ENCODE measurements at regions not wholly inside any gene's neighbourhood (a gene's known extent, or its start where the extent isn't known, plus 50 kb on each side); places are given as distances from the start of the nearest gene placed in this dataset.

DNA sequence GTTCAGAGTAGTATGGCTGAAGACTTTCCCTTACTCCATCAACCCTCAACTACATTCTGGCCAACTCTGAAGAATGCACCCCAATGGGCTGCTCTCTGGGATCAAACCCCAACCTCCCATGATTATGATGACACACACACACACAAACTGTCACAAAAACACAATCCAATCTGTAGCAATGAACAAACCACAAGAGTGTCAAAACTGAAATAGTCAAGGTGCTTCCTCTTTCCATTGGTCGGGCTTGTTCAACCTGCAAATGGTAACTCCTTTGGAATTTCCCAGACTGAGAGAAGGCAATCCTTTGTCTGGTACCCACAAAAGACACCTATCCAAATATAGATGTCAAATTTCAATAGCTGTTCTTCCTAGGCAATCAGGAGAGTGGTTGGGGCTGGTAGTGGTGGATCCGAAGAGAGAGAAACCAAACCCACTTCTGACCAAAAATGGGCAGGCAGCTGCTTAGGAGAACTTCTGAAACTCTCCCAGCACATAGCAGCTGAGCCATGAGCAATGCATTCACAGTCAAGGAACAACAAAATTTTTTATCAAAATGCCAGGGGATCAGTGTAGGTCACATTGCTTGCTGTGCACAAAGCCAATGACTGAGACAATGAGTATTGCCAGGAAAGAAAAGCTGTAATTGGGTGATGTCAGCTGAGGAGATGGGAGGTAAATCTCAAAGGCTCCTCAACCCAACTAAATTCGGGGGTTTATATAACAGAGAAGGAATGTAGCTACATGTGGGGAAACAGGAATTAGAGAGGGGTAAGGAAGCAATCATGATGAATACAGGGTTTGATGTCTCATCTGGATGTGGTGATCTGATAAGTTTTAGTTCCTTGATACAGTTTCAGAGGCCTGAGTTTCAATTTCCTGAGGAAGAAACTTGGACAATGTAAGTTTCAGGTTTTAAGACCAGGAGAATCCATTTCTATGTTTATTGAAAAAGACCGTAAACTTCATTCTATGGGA, 191.4 kb downstream of the KITLG start:
- TF ChIP-seq, protein P1, sequence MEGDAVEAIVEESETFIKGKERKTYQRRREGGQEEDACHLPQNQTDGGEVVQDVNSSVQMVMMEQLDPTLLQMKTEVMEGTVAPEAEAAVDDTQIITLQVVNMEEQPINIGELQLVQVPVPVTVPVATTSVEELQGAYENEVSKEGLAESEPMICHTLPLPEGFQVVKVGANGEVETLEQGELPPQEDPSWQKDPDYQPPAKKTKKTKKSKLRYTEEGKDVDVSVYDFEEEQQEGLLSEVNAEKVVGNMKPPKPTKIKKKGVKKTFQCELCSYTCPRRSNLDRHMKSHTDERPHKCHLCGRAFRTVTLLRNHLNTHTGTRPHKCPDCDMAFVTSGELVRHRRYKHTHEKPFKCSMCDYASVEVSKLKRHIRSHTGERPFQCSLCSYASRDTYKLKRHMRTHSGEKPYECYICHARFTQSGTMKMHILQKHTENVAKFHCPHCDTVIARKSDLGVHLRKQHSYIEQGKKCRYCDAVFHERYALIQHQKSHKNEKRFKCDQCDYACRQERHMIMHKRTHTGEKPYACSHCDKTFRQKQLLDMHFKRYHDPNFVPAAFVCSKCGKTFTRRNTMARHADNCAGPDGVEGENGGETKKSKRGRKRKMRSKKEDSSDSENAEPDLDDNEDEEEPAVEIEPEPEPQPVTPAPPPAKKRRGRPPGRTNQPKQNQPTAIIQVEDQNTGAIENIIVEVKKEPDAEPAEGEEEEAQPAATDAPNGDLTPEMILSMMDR (IDR thresholded peaks at IDR 0.05) = no peak
- ChIA-PET CTCF (interaction anchor here (0.9 kb wide), 1 partner anchor 12 kb away, joined by 3 read pairs; no protein-coding TSS in a partner anchor), POLR2A (interaction anchor here (1.0 kb wide), 1 partner anchor 10 kb away, joined by 3 read pairs; no protein-coding TSS in a partner anchor)
- peaks cover 3% of the 10 kb centered on the region for H3K27me3 Mint-ChIP-seq
- no peak for DNase-seq
- intact Hi-C loops (cut with micrococcal nuclease) = no loop called here
- no peak overlapping the region for H3K4me3 Mint-ChIP-seq
- no peak overlapping the region for H3K27ac Mint-ChIP-seq
- no peaks in the 10 kb centered on the region for H3K9me3 Mint-ChIP-seq
- no peak for ATAC-seq
- H3K36me3 Mint-ChIP-seq (ENCODE audit: low read depth) = no peaks in the 10 kb centered on the region
- no peaks in the 10 kb centered on the region for H3K4me1 Mint-ChIP-seq (ENCODE audit: low read depth)

DNA sequence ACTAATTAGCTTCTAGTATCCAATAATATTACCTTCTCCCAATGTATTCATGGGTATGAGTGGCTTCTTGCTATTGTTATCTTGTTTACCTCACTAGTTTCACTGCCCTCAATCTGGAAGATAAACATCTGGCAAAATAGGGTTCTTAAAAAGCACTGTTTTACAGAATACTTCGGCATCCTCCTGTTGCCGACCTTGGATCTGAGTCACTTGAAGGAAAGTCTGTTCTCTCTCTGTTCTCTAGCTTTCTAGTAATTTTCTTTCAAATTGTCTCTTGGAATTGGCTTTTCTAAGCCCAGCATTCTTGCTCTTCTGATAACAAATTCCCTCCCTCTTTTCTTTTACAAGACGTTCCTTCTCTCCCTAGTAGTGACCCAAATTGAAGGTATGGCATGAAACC, 189.5 kb downstream of the KITLG start:
- Mint-ChIP-seq H3K27me3 (peaks cover 3% of the 10 kb centered on the region), H3K27ac (no peak overlapping the region), H3K9me3 (no peaks in the 10 kb centered on the region), H3K4me1 (ENCODE audit: low read depth) (no peaks in the 10 kb centered on the region), H3K36me3 (ENCODE audit: low read depth) (no peaks in the 10 kb centered on the region), H3K4me3 (no peak overlapping the region)
- DNase-seq = no peak
- TF ChIP-seq, protein P1 (IDR thresholded peaks at IDR 0.05) = no peak
- intact Hi-C loops (cut with micrococcal nuclease) = no loop called here
- ChIA-PET CTCF (no interaction called here), POLR2A (no interaction called here)
- no peak for ATAC-seq

DNA sequence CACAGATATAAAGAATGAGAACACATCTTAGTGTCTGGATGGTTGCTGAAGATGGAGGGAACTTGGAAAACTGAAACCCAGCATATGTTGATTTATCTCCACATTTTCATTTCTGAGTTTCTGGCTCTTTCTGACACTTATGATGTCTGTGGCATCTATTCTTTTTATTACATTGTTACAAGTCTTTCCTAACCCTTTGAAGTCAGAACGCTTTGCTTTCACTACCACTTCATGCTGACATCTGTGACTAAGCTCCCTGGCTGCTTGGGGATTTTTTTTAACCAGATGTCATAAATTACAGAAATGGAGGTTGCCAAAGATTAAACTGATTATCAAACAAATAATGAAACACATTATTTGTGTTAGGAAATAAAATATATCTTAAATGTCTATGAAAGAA, 188.7 kb downstream of the KITLG start:
- CTCF ChIA-PET = no interaction called here
- H3K27ac Mint-ChIP-seq = no peak overlapping the region
- ATAC-seq = no peak
- TF ChIP-seq, protein P1 (IDR thresholded peaks at IDR 0.05) = no peak
- no peak for DNase-seq
- H3K27me3 Mint-ChIP-seq = peaks cover 1% of the 10 kb centered on the region
- H3K4me1 Mint-ChIP-seq (ENCODE audit: low read depth) = no peaks in the 10 kb centered on the region
- no peaks in the 10 kb centered on the region for H3K36me3 Mint-ChIP-seq (ENCODE audit: low read depth)
- no peaks in the 10 kb centered on the region for H3K9me3 Mint-ChIP-seq
- intact Hi-C loops (cut with micrococcal nuclease) = no loop called here
- POLR2A ChIA-PET = no interaction called here
- no peak overlapping the region for H3K4me3 Mint-ChIP-seq

DNA sequence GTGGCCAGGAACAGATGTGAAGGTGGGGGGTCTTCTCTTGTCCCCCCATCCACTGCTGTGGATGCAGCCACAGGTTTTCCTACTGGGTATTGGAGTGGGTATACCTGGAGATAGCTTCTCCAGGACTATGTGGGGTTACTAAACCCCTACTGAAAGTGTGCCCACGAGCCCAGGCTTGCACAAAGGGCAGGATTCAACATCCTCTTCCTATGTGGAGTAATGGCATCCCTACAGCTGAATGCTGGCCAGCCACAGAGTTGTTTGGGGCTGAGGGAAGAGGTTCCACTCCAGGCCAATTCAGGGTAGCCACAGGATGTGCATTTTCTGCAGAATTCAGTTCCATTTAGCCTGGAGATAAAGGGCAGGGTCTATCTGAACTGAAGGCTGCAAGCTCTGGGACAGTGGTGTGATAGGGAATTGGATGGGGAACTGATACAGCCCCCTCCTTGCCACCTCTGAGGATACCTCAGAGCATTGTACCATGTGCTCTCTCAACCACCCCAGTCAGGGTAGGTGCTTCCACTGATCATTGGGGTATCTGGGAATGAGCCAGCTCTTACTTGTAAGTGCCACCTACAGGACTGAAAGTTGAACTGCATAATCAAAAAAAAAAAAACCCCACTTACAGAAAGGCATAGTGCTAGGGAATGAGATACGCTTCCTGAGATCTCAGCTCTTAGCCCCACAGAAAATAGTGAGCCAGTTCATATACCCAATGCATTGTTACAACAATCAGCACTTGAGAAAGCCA, 187.1 kb downstream of the KITLG start:
- intact Hi-C loops (cut with micrococcal nuclease) = no loop called here
- Mint-ChIP-seq H3K9me3 (no peaks in the 10 kb centered on the region), H3K36me3 (ENCODE audit: low read depth) (no peaks in the 10 kb centered on the region), H3K27ac (no peak overlapping the region), H3K4me1 (ENCODE audit: low read depth) (no peaks in the 10 kb centered on the region), H3K4me3 (no peak overlapping the region), H3K27me3 (peaks cover 1% of the 10 kb centered on the region)
- TF ChIP-seq, protein P1 (IDR thresholded peaks at IDR 0.05) = peak; percentile 26
- peak; percentile 30 for ATAC-seq
- no peak for DNase-seq
- POLR2A ChIA-PET = no interaction called here
- CTCF ChIA-PET = interaction anchor here (0.6 to 1.3 kb wide), 2 partner anchors 30 to 68 kb away, joined by 3 read pairs; no protein-coding TSS in a partner anchor

DNA sequence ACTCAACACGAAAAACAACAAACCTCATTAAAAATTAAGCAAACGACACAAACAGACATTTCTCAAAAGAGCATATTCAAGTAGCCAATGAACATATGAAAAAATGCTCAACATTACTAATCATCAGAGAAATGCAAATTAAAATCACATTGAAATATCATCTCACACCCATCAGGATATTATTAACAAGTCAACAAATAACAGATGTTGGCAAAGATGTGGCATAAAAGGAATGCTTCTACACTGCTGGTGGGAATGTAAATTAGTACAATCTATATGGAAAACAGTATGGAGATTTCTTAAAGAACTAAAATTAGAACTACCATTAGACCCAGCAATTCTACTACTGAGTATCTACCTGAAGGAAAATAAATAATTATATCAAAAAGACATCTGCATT, 182.2 kb downstream of the KITLG start:
- Mint-ChIP-seq H3K4me3 (no peak overlapping the region), H3K9me3 (peaks cover 2% of the 10 kb centered on the region), H3K27me3 (no peaks in the 10 kb centered on the region), H3K27ac (no peak overlapping the region), H3K4me1 (ENCODE audit: low read depth) (peaks cover 4% of the 10 kb centered on the region), H3K36me3 (ENCODE audit: low read depth) (no peaks in the 10 kb centered on the region)
- POLR2A ChIA-PET = no interaction called here
- CTCF ChIA-PET = no interaction called here
- TF ChIP-seq, protein P1 (IDR thresholded peaks at IDR 0.05) = no peak
- ATAC-seq (no peak), DNase-seq (no peak)
- intact Hi-C loops (cut with micrococcal nuclease) = no loop called here

Measured in activated CD8-positive, alpha-beta T cell treated with anti-CD3 and anti-CD28 coated beads for 36 hours (primary cell).